ENCODE measurements at regions not wholly inside any gene's neighbourhood (a gene's known extent, or its start where the extent isn't known, plus 50 kb on each side); places are given as distances from the start of the nearest gene placed in this dataset.

GRCh38 chr12:72957454-72957853 is 685.3 kb downstream of the TRHDE start (continued):
- no peak for TF ChIP-seq EZH2 (IDR thresholded peaks at IDR 0.05; ENCODE audit: low read depth, unreplicated experiment)

DNA sequence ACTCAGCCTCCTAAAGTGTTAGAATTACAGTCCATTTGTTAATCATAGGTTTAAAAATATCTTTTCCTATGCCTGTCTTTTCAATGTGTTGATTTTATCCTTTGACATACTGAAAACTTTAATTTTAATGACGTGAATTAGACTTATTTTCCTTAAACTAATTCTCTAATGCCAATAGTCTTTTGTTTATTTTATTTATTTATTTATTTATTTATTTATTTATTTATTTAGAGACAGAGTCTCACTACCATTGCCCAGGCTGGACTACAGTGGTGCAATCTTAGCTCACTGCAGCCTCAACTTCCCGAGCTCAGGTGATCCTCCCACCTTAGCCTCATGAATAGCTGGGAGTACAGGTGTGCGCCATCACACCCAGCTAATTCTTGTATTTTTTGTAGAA is 694.5 kb downstream of the TRHDE start:
- Histone ChIP-seq H3K36me3 (ENCODE audit: insufficient read depth) (no peaks in the 10 kb centered on the region), H4K20me1 (replicated peaks; ENCODE audit: insufficient read depth) (no peaks in the 10 kb centered on the region), H3K9me2 (ENCODE audit: insufficient read depth) (no peaks in the 10 kb centered on the region), H2AFZ (no peak overlapping the region), H3K4me3 (no peak overlapping the region), H3K4me2 (no peak overlapping the region), H3K27me3 (ENCODE audit: insufficient read depth) (no peaks in the 10 kb centered on the region), H3K4me1 (ENCODE audit: insufficient read depth) (no peaks in the 10 kb centered on the region), H3K79me2 (replicated peaks; ENCODE audit: insufficient read depth) (no peaks in the 10 kb centered on the region), H3F3A (replicated peaks; ENCODE audit: low read depth) (no peaks in the 10 kb centered on the region), H3K27ac (ENCODE audit: low read depth) (no peak overlapping the region)
- no peaks in the 10 kb centered on the region for H3K27me3 Mint-ChIP-seq (ENCODE audit: insufficient read depth, low read depth, poor library complexity)
- no peak overlapping the region for H3K4me3 Mint-ChIP-seq
- no peaks in the 10 kb centered on the region; the same call in 2 of the 3 replicates for H3K9me3 Mint-ChIP-seq
- DNase-seq (ENCODE audit: low spot score): no peak
- no peaks in the 10 kb centered on the region for H3K36me3 Mint-ChIP-seq (ENCODE audit: low read depth)
- H3K4me1 Mint-ChIP-seq: no peaks in the 10 kb centered on the region
- no peak overlapping the region for H3K27ac Mint-ChIP-seq
- ATAC-seq: no peak
- TF ChIP-seq JUNB (IDR thresholded peaks at IDR 0.05; ENCODE audit: unreplicated experiment): no peak
- TF ChIP-seq EZH2 (IDR thresholded peaks at IDR 0.05; ENCODE audit: low read depth, unreplicated experiment): no peak
- no peak for TF ChIP-seq STAT1 (IDR thresholded peaks at IDR 0.05; ENCODE audit: unreplicated experiment)

GRCh38 chr12:72974954-72975555 is 702.9 kb downstream of the TRHDE start:
- Histone ChIP-seq H3K4me3 (no peak overlapping the region), H3K27me3 (ENCODE audit: insufficient read depth) (no peaks in the 10 kb centered on the region), H3K9me2 (ENCODE audit: insufficient read depth) (no peaks in the 10 kb centered on the region), H3K36me3 (ENCODE audit: insufficient read depth) (peaks cover 7% of the 10 kb centered on the region; the same call in 1 of the 2 replicates), H3K27ac (ENCODE audit: low read depth) (no peak overlapping the region), H3F3A (replicated peaks; ENCODE audit: low read depth) (no peaks in the 10 kb centered on the region), H2AFZ (no peak overlapping the region), H3K4me1 (ENCODE audit: insufficient read depth) (no peaks in the 10 kb centered on the region), H3K4me2 (no peak overlapping the region), H3K79me2 (replicated peaks; ENCODE audit: insufficient read depth) (no peaks in the 10 kb centered on the region), H4K20me1 (replicated peaks; ENCODE audit: insufficient read depth) (no peaks in the 10 kb centered on the region)
- no peaks in the 10 kb centered on the region for H3K4me1 Mint-ChIP-seq
- no peak overlapping the region for H3K4me3 Mint-ChIP-seq
- no peak for ATAC-seq
- H3K36me3 Mint-ChIP-seq (ENCODE audit: low read depth): peaks cover 10% of the 10 kb centered on the region
- H3K27ac Mint-ChIP-seq: no peak overlapping the region
- DNase-seq (ENCODE audit: low spot score): peak; percentile 26
- H3K9me3 Mint-ChIP-seq: peaks cover 14% of the 10 kb centered on the region
- peaks cover 2% of the 10 kb centered on the region for H3K27me3 Mint-ChIP-seq (ENCODE audit: insufficient read depth, low read depth, poor library complexity)
- TF ChIP-seq ZNF462 (CRISPR knock-in tag; IDR thresholded peaks at IDR 0.05) (no peak), POLR2AphosphoS5 (IDR thresholded peaks at IDR 0.05; ENCODE audit: low read depth) (no peak), CREB1 (CRISPR knock-in tag; IDR thresholded peaks at IDR 0.05; ENCODE audit: low read depth) (no peak), ZNF114 (CRISPR knock-in tag; IDR thresholded peaks at IDR 0.05) (no peak), STAT1 (IDR thresholded peaks at IDR 0.05; ENCODE audit: unreplicated experiment) (no peak), NANOG (IDR thresholded peaks at IDR 0.05; ENCODE audit: borderline replicate concordance) (no peak), EZH2 (IDR thresholded peaks at IDR 0.05; ENCODE audit: low read depth, unreplicated experiment) (no peak), JUNB (IDR thresholded peaks at IDR 0.05; ENCODE audit: unreplicated experiment) (no peak), CTCF (conservative IDR thresholded peaks at IDR 0.05; ENCODE audit: low read depth in 2 of 2) (no peak), ETS1 (IDR thresholded peaks at IDR 0.05) (no peak), ZNF331 (CRISPR knock-in tag; IDR thresholded peaks at IDR 0.05; ENCODE audit: low read depth) (no peak)

Data from GM23338 (cell line).